Large intestine (tissue), 3 donors: ENCODE measurements at regions not wholly inside any gene's neighbourhood (a gene's known extent, or its start where the extent isn't known, plus 50 kb on each side); places are given as distances from the start of the nearest gene placed in this dataset.

Source experiments
- DNase-seq, 2 donors: peaks; one replicate each; pipeline versions ENCODE4 v3.0.0 to v3.0.0-alpha.2; 2013
- H3K27ac ChIP-seq: one replicate; pipeline ENCODE4 v1.5.1; 2013; ENCODE audit warnings: low read length
- H3K27me3 ChIP-seq: 2 replicates; pipeline ENCODE4 v1.6.1; 2013; ENCODE audit warnings: low read length; ENCODE audit not compliant: control insufficient read depth, insufficient read depth
- H3K36me3 ChIP-seq: 2 replicates; pipeline ENCODE4 v1.6.1; 2013; ENCODE audit warnings: low read length; ENCODE audit not compliant: control insufficient read depth, insufficient read depth
- H3K4me1 ChIP-seq: one replicate; pipeline ENCODE4 v1.6.1; 2013; ENCODE audit warnings: low read length; ENCODE audit not compliant: control insufficient read depth, insufficient read depth
- H3K4me3 ChIP-seq: one replicate; pipeline ENCODE4 v1.5.1; 2013; ENCODE audit warnings: low read length
- H3K9me3 ChIP-seq: one replicate; pipeline ENCODE4 v1.6.1; 2013; ENCODE audit warnings: mild to moderate bottlenecking, low read depth, low read length, moderate library complexity; ENCODE audit not compliant: control insufficient read depth
- WGBS: methylation state at CpG from one replicate; pipeline ENCODE4 v1.1.5; 2013; ENCODE audit warnings: low lambda C conversion rate; ENCODE audit not compliant: insufficient coverage; 5-methylcytosine and 5-hydroxymethylcytosine counted together

GRCh38 chr10:18735711-18736110 is 76.5 kb downstream of the ARL5B start:
- WGBS = no CpG with 5 or more reads among the region's 2 CpGs
- no peaks in the 10 kb centered on the region for H3K36me3 ChIP-seq
- no peak overlapping the region for H3K27ac ChIP-seq

GRCh38 chr10:18737236-18737635 is 78.0 kb downstream of the ARL5B start:
- no peak overlapping the region for H3K27ac ChIP-seq
- no peaks in the 10 kb centered on the region for H3K36me3 ChIP-seq
- H3K27me3 ChIP-seq = no peaks in the 10 kb centered on the region
- WGBS = 71% methylated on average over 1 of the region's 2 CpGs
- H3K4me3 ChIP-seq = no peak overlapping the region
- H3K9me3 ChIP-seq = no peaks in the 10 kb centered on the region
- no peak for DNase-seq
- no peaks in the 10 kb centered on the region for H3K4me1 ChIP-seq

More at GRCh38 chr10:18735711-18736110, 76.5 kb downstream of the ARL5B start:
- Histone ChIP-seq H3K4me3 (no peak overlapping the region), H3K27me3 (no peaks in the 10 kb centered on the region), H3K4me1 (no peaks in the 10 kb centered on the region), H3K9me3 (no peaks in the 10 kb centered on the region)
- DNase-seq = no peak

- no peaks in the 10 kb centered on the region for H3K27me3 ChIP-seq
- no CpG with 5 or more reads among the region's 8 CpGs for WGBS
- no peaks in the 10 kb centered on the region for H3K9me3 ChIP-seq
- DNase-seq = no peak
- no peak overlapping the region for H3K4me3 ChIP-seq
- no peak overlapping the region for H3K27ac ChIP-seq
- H3K4me1 ChIP-seq = no peaks in the 10 kb centered on the region
- H3K36me3 ChIP-seq = no peaks in the 10 kb centered on the region
Measured at GRCh38 chr10:18737841-18738240, 78.6 kb downstream of the ARL5B start.

- H3K27ac ChIP-seq = no peak overlapping the region
- WGBS = 100% methylated on average over 1 of the region's 3 CpGs
- H3K4me3 ChIP-seq = no peak overlapping the region
- DNase-seq = no peak
- no peaks in the 10 kb centered on the region for H3K9me3 ChIP-seq
- no peaks in the 10 kb centered on the region for H3K27me3 ChIP-seq
- no peaks in the 10 kb centered on the region for H3K36me3 ChIP-seq
- no peaks in the 10 kb centered on the region for H3K4me1 ChIP-seq
Measured at GRCh38 chr10:18738835-18739234, 79.6 kb downstream of the ARL5B start.

- H3K27me3 ChIP-seq = no peaks in the 10 kb centered on the region
- H3K4me3 ChIP-seq = no peak overlapping the region
- no peaks in the 10 kb centered on the region for H3K36me3 ChIP-seq
- no peak for DNase-seq
- H3K4me1 ChIP-seq = no peaks in the 10 kb centered on the region
- H3K27ac ChIP-seq = no peak overlapping the region
- H3K9me3 ChIP-seq = peaks cover 6% of the 10 kb centered on the region
Measured at GRCh38 chr10:18743926-18744325, 84.7 kb downstream of the ARL5B start.

- no peak overlapping the region for H3K27ac ChIP-seq
- no peaks in the 10 kb centered on the region for H3K27me3 ChIP-seq
- WGBS = 54% methylated on average over 4 of the region's 11 CpGs
- no peaks in the 10 kb centered on the region for H3K36me3 ChIP-seq
- peaks cover 4% of the 10 kb centered on the region for H3K9me3 ChIP-seq
- peak in 1 of 2 donors; percentile 4 for DNase-seq
- H3K4me3 ChIP-seq = no peak overlapping the region
- H3K4me1 ChIP-seq = no peaks in the 10 kb centered on the region
Measured at GRCh38 chr10:18753312-18753895, 94.2 kb downstream of the ARL5B start.

- DNase-seq = no peak
- no peak overlapping the region for H3K4me3 ChIP-seq
- H3K9me3 ChIP-seq = no peaks in the 10 kb centered on the region
- H3K4me1 ChIP-seq = no peaks in the 10 kb centered on the region
- WGBS = 100% methylated on average over 1 of the region's 1 CpG
- no peaks in the 10 kb centered on the region for H3K27me3 ChIP-seq
- H3K36me3 ChIP-seq = no peaks in the 10 kb centered on the region
- H3K27ac ChIP-seq = no peak overlapping the region
Measured at GRCh38 chr10:18759575-18759974, 100.3 kb downstream of the ARL5B start.

DNA sequence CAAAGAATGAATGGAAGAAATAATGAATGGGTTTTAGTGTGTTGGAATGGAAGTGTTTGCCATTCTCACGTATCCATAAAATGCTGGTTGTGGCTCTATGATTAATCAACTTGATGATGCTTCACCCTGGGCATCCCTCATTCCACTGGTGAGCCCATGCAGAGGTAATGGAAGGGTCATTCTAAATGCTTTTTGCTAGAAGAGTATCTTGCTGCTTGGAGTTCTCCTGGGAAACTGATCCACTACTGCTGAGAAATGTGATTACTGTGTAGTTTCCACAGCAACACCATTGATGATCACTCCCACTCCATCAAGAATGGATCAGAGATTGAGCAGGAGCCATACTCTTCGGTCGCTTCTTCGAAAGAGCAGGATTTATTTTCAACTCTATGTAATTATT is 101.6 kb downstream of the ARL5B start:
- no peaks in the 10 kb centered on the region for H3K9me3 ChIP-seq
- WGBS = 100% methylated on average over 1 of the region's 4 CpGs
- no peaks in the 10 kb centered on the region for H3K4me1 ChIP-seq
- DNase-seq = no peak
- no peaks in the 10 kb centered on the region for H3K36me3 ChIP-seq
- no peak overlapping the region for H3K27ac ChIP-seq
- H3K4me3 ChIP-seq = no peak overlapping the region
- no peaks in the 10 kb centered on the region for H3K27me3 ChIP-seq

GRCh38 chr10:18767981-18768380 is 108.8 kb downstream of the ARL5B start:
- WGBS = no CpG with 5 or more reads among the region's 4 CpGs
- Histone ChIP-seq H3K27me3 (no peaks in the 10 kb centered on the region), H3K4me3 (no peak overlapping the region), H3K27ac (no peak overlapping the region), H3K36me3 (no peaks in the 10 kb centered on the region), H3K4me1 (no peaks in the 10 kb centered on the region), H3K9me3 (no peaks in the 10 kb centered on the region)
- DNase-seq = no peak

- Histone ChIP-seq H3K4me1 (no peaks in the 10 kb centered on the region), H3K36me3 (no peaks in the 10 kb centered on the region), H3K27me3 (no peaks in the 10 kb centered on the region), H3K9me3 (no peaks in the 10 kb centered on the region), H3K4me3 (no peak overlapping the region), H3K27ac (no peak overlapping the region)
- no CpG with 5 or more reads among the region's 4 CpGs for WGBS
- DNase-seq = no peak
Measured at GRCh38 chr10:18773180-18773579, 113.9 kb downstream of the ARL5B start.

DNA sequence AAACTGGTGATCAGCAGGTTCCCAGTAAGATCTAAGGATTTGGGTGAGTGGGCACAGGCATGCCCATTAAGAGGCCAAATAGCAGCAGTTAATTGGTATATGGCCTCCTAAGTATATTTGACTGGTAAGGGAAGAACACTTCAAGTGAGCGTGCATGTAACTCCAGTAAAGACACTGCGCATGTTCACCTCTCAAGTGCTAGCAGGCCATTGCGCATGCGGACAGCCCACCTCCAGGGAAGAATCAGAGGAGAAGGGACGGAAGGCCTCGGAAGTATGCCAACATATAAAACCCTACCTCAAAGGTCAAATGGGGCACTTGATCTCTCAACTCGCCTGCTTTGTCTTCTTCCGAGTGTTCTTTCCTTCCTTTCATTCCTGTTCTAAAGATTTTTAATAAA is 118.0 kb downstream of the ARL5B start:
- H3K36me3 ChIP-seq = no peaks in the 10 kb centered on the region
- H3K4me3 ChIP-seq = no peak overlapping the region
- WGBS = 80% methylated on average over 2 of the region's 8 CpGs
- no peaks in the 10 kb centered on the region for H3K27me3 ChIP-seq
- no peak overlapping the region for H3K27ac ChIP-seq
- no peaks in the 10 kb centered on the region for H3K9me3 ChIP-seq
- DNase-seq = no peak
- no peaks in the 10 kb centered on the region for H3K4me1 ChIP-seq
